ENCODE measurements at regions not wholly inside any gene's neighbourhood (a gene's known extent, or its start where the extent isn't known, plus 50 kb on each side); places are given as distances from the start of the nearest gene placed in this dataset.

DNA sequence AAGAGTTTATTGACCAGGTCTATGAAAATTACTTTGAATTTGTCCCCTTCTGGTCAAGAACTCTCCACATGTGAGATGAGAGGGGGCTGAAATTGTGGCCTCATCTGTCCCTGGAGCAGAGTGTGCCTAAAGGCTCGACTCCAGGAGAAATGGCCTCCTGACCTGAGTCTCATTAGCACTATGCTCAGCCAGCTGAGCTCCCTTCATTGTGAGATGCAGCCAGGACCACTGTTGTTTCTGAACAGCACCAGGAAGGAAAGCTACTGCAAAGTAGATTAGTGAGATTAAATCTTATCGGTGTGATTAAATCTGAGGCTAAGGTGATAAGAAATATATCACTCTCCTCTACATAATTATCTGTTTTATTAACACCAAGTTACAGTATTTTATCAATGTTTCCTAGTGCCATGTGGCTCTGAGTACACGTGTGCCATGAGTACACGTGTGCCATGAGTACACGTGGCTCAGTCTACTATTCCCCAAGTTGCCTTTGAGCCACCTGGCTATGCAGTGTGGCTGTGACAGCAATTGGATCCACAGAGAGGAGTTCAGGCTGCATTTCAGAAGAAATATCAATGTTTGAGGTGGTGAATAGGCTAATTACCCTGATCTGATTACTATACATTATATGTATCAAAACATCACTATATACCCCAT is 126.9 kb downstream of the IPMK start:
- peaks cover 1% of the 10 kb centered on the region for H3K9me3 Mint-ChIP-seq
- H3K4me1 Mint-ChIP-seq, result no peaks in the 10 kb centered on the region
- no peak overlapping the region for H3K27ac Mint-ChIP-seq
- ATAC-seq (ENCODE audit: low read depth) (no peak), DNase-seq (ENCODE audit: low spot score in 2 of 2) (no peak)
- H3K4me3 Mint-ChIP-seq, result no peak overlapping the region
- H3K36me3 Mint-ChIP-seq, result no peaks in the 10 kb centered on the region
- H3K27me3 Mint-ChIP-seq, result peaks cover 5% of the 10 kb centered on the region

DNA sequence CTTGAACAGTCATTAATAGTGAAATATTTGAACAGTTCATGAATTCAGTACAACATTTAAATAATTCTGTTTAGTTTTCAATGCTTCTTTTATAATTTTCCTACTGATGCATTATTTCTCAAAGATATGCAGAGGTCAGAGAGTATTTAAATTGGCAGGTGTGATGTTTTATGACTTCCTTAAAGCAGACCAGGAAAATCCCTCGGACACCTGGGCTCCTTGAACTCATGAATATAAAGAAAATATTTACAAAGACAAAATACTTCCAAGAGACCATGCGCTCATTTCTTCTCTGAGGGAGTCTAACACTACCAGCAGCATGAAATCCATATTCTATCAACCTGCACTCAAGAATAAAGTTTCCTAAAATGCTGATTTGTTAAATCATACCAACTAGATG is 127.6 kb downstream of the IPMK start:
- ATAC-seq (ENCODE audit: low read depth), result no peak
- H3K36me3 Mint-ChIP-seq, result no peaks in the 10 kb centered on the region
- H3K9me3 Mint-ChIP-seq, result peaks cover 1% of the 10 kb centered on the region
- H3K27me3 Mint-ChIP-seq, result peaks cover 2% of the 10 kb centered on the region
- no peak overlapping the region for H3K27ac Mint-ChIP-seq
- DNase-seq (ENCODE audit: low spot score in 2 of 2), result no peak
- no peaks in the 10 kb centered on the region for H3K4me1 Mint-ChIP-seq
- no peak overlapping the region for H3K4me3 Mint-ChIP-seq

DNA sequence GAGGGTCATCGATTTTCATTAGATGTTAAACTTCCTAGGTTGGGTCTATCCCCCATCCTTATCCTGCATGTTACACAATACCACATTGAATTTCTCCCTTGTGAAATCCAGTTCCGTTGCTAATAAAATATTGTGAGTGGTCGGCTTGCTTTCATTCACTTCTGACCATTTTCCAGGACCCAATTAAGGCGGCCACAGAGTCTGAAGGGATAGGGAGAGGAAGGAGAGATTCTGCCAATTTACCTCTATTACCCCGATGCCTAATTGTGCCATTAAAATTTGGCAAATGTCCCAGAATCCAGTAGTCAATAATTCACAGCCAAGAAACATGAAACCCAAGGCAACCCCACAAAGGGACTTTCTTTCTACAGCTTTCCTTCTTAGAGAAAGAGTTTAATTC is 129.9 kb downstream of the IPMK start:
- peaks cover 2% of the 10 kb centered on the region for H3K27me3 Mint-ChIP-seq
- H3K36me3 Mint-ChIP-seq, result no peaks in the 10 kb centered on the region
- H3K27ac Mint-ChIP-seq, result no peak overlapping the region
- ATAC-seq (ENCODE audit: low read depth) (no peak), DNase-seq (ENCODE audit: low spot score in 2 of 2) (no peak)
- H3K4me3 Mint-ChIP-seq, result no peak overlapping the region
- H3K9me3 Mint-ChIP-seq, result no peaks in the 10 kb centered on the region
- no peaks in the 10 kb centered on the region for H3K4me1 Mint-ChIP-seq

DNA sequence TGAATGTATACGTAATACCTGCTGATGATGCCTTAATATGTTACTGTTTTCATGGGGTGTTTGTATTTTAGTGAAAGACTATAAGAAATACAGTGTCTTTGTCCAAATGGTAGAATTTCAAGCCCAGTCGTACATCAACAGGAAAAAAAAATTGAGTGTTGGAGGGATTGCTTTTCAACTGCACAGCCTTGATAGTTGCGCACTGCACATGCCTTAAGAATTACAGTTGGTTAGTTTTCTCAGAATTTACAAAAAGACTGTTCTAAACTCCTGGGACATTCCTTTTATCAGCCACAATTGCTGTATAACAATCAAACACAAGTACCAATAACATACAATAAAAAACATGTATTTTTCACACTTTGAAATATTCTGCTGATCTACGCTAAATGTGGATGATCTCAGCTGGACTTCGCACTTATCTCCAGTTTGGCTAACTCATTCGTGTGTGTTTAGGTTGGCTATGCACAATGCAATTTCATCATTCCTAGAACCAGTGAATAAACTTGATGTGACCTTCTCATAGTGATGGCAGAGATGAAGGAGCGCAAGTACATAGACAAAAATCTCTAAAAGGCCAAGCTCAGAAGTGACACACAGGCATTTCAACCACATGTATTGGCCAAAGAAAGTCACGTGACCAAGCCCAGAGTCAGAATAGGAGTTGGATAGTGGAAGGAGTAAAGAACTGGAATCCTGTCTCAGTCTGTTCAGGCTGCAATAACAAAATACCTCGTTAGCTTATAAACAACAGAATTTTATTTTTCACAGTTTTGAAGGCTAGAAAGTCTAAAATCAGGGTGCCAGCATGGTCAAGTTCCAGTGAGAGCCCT is 152.3 kb downstream of the IPMK start:
- H3K4me3 Mint-ChIP-seq, result no peak overlapping the region
- no peaks in the 10 kb centered on the region for H3K4me1 Mint-ChIP-seq
- H3K9me3 Mint-ChIP-seq, result no peaks in the 10 kb centered on the region
- no peak overlapping the region for H3K27ac Mint-ChIP-seq
- no peak for ATAC-seq (ENCODE audit: low read depth)
- H3K27me3 Mint-ChIP-seq, result peaks cover 6% of the 10 kb centered on the region
- no peak for DNase-seq (ENCODE audit: low spot score in 2 of 2)
- H3K36me3 Mint-ChIP-seq, result no peaks in the 10 kb centered on the region

DNA sequence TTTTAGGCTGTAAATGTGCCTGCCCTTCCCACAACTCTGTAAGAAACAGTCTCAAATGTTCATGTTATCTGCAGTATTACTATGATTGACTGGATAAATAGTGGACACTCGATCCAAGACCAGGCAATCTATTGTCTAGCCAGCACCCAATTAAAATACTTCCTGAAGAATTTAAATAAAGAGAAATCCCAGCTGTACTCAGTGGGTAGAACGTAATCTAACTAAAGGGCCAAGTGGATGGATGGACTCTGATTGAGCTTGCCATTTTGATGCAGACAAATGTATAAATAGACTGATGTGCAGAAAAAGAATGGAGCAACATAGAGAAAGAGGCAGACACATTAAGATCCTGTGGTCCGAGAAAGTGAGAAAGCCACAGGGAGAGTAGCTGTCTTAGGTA is 158.0 kb downstream of the IPMK start:
- H3K9me3 Mint-ChIP-seq, result no peaks in the 10 kb centered on the region
- H3K36me3 Mint-ChIP-seq, result no peaks in the 10 kb centered on the region
- no peaks in the 10 kb centered on the region for H3K4me1 Mint-ChIP-seq
- DNase-seq (ENCODE audit: low spot score in 2 of 2) (no peak), ATAC-seq (ENCODE audit: low read depth) (no peak)
- peaks cover 4% of the 10 kb centered on the region for H3K27me3 Mint-ChIP-seq
- no peak overlapping the region for H3K27ac Mint-ChIP-seq
- no peak overlapping the region for H3K4me3 Mint-ChIP-seq

DNA sequence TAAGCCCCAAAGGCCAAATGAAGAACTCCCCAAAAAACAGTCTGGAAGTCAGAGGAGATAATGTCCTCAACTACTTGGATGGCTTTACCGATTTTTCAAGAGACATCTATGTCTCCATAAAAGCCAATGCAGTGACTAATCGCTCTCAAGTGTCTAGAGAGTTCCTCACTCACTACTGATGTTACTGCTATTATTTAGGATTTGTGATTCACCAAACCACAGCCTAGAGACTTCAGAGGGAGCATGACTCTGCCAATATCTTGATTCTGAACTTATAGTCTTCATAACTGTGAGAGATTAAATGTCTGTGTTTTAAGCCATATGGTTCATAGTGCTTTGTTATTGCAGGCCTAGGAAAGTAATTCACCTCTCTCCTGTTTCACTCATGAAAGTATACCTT is 160.2 kb downstream of the IPMK start:
- no peaks in the 10 kb centered on the region for H3K9me3 Mint-ChIP-seq
- no peaks in the 10 kb centered on the region for H3K4me1 Mint-ChIP-seq
- no peak overlapping the region for H3K4me3 Mint-ChIP-seq
- H3K27me3 Mint-ChIP-seq, result peaks cover 4% of the 10 kb centered on the region
- DNase-seq (ENCODE audit: low spot score in 2 of 2), result no peak
- H3K27ac Mint-ChIP-seq, result no peak overlapping the region
- H3K36me3 Mint-ChIP-seq, result no peaks in the 10 kb centered on the region
- no peak for ATAC-seq (ENCODE audit: low read depth)

DNA sequence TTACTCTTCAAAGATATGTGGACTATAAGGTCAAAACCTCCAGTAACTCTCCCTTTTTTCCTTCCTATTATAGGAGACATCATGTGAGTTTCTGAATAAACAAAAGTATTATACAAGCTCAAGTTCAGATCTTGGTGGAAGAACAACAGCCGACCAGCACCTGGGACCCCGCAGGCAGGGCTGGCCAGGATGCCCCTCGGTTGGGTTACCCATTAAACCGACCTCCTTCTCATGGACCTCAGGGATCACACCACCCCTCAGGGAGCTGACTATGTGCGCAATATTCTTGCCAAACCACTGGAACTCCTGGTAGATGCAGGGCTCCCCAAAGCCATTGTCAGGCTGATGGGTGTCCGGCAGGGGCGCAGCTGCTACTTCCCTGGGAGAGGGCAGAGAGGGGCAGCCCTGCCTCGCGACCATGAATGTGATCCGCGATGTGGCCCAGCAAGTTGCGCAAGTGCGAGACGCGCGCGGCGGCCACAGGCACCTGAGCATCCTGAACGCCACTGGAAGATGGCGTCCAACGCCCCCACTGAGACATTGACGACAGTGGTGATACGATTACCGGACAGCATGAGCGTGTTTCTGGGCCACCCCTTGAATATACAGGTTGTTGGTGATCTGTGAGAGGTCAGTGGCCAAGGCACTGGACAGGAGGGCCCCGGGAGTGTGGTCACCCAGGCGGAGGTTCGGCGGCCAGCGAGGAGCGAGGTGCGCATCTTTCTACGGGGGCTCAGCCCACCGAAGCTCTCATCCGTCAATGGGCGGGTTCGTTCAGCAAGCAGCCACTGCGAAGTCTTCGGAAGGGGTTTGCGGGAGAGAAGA is 161.3 kb downstream of the IPMK start:
- ATAC-seq (ENCODE audit: low read depth), result no peak
- Mint-ChIP-seq H3K27ac (no peak overlapping the region), H3K9me3 (peaks cover 3% of the 10 kb centered on the region), H3K4me1 (no peaks in the 10 kb centered on the region), H3K27me3 (peaks cover 5% of the 10 kb centered on the region), H3K4me3 (no peak overlapping the region), H3K36me3 (no peaks in the 10 kb centered on the region)
- no peak for DNase-seq (ENCODE audit: low spot score in 2 of 2)

DNA sequence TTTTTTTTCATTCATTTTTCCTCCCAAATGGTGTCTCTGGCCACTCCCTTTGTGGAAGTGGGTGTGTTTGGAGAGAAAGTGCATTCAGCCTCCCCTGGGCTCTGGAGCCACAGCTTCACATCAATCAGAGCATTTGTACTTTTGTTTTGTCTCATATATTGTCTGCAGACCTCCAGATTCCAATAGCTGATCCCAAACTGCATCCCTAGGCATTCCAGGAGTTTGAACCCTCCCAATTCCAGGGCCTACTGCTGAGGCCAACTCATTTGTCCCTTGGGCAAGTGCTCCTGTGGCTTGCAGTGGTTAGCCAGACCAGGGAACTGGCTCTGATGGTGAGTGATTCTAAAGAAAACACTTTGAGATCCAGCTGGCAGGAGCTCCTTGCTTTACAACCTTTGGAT is 163.3 kb downstream of the IPMK start:
- no peak for DNase-seq (ENCODE audit: low spot score in 2 of 2)
- H3K4me3 Mint-ChIP-seq, result no peak overlapping the region
- no peaks in the 10 kb centered on the region for H3K4me1 Mint-ChIP-seq
- ATAC-seq (ENCODE audit: low read depth), result no peak
- no peak overlapping the region for H3K27ac Mint-ChIP-seq
- peaks cover 4% of the 10 kb centered on the region for H3K27me3 Mint-ChIP-seq
- H3K36me3 Mint-ChIP-seq, result no peaks in the 10 kb centered on the region
- peaks cover 3% of the 10 kb centered on the region for H3K9me3 Mint-ChIP-seq

DNA sequence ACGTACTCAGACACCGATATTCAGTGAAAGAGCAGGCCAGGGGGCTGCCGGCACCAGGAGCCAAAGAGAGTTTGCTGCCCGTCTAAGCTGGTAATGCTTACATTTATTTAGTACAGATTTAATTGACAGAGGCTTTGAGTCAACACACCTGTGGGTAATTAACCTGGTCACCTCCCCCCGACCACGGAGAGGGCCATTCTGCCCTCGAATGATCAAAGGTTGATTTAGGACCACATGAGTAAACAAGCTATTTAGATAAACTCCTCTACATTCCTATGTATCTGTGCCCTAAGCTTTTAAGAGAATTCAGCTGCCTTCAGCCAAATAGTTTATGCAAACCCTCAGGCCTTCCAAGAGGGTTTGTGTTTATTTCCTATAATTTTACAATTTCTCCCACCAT is 164.8 kb downstream of the IPMK start:
- Mint-ChIP-seq H3K4me3 (no peak overlapping the region), H3K36me3 (no peaks in the 10 kb centered on the region), H3K27ac (no peak overlapping the region), H3K9me3 (peaks cover 3% of the 10 kb centered on the region), H3K4me1 (no peaks in the 10 kb centered on the region), H3K27me3 (peaks cover 4% of the 10 kb centered on the region)
- DNase-seq (ENCODE audit: low spot score in 2 of 2), result no peak
- ATAC-seq (ENCODE audit: low read depth), result no peak

DNA sequence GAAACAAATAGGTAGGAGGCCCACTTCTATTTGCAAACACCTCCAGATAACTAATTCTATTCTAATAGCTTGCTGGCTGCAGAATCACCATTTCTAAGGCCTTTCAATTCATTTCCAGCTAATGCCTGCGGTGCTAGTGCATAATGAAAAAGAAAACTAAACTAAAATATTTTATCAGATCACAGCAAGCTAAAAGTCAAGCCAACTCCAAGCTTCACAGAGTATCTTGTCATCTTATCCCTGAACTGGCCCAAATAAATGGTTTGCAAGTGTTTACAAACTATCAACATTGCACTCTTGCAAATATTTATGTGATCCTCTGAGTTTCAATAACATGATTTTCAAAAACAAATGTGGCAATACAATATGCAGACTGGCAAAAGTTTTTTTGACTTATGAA is 166.0 kb downstream of the IPMK start:
- Mint-ChIP-seq H3K36me3 (no peaks in the 10 kb centered on the region), H3K27ac (no peak overlapping the region), H3K4me1 (no peaks in the 10 kb centered on the region), H3K27me3 (peaks cover 3% of the 10 kb centered on the region), H3K4me3 (no peak overlapping the region), H3K9me3 (peaks cover 3% of the 10 kb centered on the region)
- ATAC-seq (ENCODE audit: low read depth) (no peak), DNase-seq (ENCODE audit: low spot score in 2 of 2) (no peak)

DNA sequence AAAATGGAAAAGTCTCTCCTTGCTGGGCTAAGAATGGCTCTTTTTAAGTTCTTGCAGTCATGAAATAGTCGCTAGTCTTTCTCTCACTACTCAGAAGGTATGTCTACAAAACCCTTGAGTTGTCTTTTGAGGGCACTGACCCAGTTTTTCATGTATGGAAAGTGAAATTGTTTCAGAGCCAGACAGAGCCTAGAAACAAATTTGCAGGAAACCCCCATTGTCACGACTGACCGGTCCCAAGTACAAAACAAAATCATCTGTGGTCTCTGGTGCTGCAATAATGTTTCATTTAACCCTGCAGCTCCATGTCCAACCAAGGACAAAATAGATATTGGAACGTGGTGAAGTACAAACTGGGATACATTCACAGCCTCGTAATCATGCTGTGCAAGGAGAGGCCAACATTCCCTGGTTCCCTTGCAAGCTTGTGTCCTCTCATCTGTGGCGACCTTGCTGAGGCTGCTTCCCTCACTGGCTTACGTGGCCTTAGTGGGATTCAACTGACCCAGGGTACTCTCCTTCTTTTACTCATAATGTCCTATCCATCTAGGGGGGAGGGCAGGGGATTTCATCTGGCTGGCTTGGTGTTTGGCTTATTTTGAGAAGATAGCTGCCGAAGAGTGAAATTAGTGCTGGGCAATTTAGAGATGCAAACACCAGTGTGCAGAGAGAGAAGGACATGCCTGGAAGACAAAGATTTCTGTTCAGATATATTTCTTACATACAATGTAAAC is 172.5 kb downstream of the IPMK start:
- no peak overlapping the region for H3K4me3 Mint-ChIP-seq
- no peak for ATAC-seq (ENCODE audit: low read depth)

DNA sequence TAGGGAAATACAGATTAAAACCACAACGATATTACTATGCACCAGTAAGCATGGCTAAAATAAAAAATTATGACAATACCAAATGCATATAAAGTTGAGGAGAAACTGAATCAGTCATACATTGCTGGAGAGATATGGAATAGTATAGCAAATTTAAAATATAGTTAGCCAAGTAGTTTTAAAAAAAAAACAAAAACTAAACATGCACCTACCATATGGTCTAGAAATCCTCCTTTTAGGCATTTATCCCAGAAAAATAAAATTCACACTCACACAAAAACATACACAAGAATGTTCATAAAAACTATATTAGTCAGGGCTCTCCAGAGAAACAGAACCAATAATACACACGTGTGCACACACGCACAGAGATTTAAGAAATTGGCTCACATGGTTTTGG is 175.8 kb downstream of the IPMK start:
- Mint-ChIP-seq H3K4me1 (no peaks in the 10 kb centered on the region), H3K27ac (no peak overlapping the region), H3K9me3 (peaks cover 3% of the 10 kb centered on the region), H3K27me3 (peaks cover 2% of the 10 kb centered on the region), H3K4me3 (no peak overlapping the region), H3K36me3 (no peaks in the 10 kb centered on the region)
- DNase-seq (ENCODE audit: low spot score in 2 of 2) (no peak), ATAC-seq (ENCODE audit: low read depth) (no peak)

More for the DNA sequence above, 172.5 kb downstream of the IPMK start:
- Mint-ChIP-seq H3K27ac (no peak overlapping the region), H3K27me3 (no peaks in the 10 kb centered on the region), H3K9me3 (peaks cover 3% of the 10 kb centered on the region), H3K36me3 (no peaks in the 10 kb centered on the region), H3K4me1 (no peaks in the 10 kb centered on the region)
- no peak for DNase-seq (ENCODE audit: low spot score in 2 of 2)

DNA sequence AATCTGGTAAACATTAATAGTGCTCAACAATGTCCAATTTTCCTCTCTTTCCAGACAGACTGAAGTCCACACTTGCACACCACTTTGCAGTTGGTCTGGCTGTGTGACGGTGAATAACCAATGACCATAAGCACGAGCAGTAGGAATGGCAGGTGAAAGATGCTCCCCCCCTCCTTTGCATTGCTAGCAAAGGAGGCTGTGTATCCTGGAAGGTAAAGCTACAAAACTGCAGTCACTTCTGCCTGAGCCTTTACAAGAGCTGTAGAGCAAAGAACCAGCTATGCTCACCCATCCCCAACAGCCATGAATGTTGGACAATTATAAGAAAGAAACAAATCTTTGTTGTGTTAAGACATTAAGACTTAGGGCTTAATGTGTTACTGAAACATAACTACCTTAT is 178.0 kb downstream of the IPMK start:
- H3K9me3 Mint-ChIP-seq, result peaks cover 3% of the 10 kb centered on the region
- ATAC-seq (ENCODE audit: low read depth), result no peak
- no peak for DNase-seq (ENCODE audit: low spot score in 2 of 2)
- H3K27ac Mint-ChIP-seq, result no peak overlapping the region
- no peaks in the 10 kb centered on the region for H3K4me1 Mint-ChIP-seq
- H3K4me3 Mint-ChIP-seq, result no peak overlapping the region
- no peaks in the 10 kb centered on the region for H3K36me3 Mint-ChIP-seq
- peaks cover 4% of the 10 kb centered on the region for H3K27me3 Mint-ChIP-seq

DNA sequence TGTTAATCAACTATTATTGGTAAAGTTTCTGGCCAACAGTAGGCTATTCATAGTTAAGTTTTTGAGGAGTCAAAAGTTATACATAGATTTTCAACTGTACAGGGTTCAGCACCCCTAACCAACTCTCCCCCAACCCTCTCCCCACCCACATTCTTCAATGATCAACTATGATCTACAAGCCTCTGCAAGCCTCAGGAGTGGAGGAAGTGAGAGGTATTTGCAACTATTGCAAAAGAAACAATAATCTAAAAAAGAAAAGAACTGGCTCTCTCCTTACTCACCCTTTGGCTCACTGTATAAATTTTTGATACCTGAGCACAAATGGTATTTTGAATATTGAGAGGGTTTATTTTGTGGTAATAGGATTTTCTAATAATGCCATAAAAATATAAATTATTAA is 179.8 kb downstream of the IPMK start:
- no peak for DNase-seq (ENCODE audit: low spot score in 2 of 2)
- Mint-ChIP-seq H3K4me3 (no peak overlapping the region), H3K4me1 (no peaks in the 10 kb centered on the region), H3K36me3 (no peaks in the 10 kb centered on the region), H3K9me3 (peaks cover 3% of the 10 kb centered on the region), H3K27me3 (peaks cover 4% of the 10 kb centered on the region), H3K27ac (no peak overlapping the region)
- ATAC-seq (ENCODE audit: low read depth), result no peak

Measured in memory B cell (primary cell).